Ascending aorta (tissue), 2 donors: ENCODE measurements at regions not wholly inside any gene's neighbourhood (a gene's known extent, or its start where the extent isn't known, plus 50 kb on each side); places are given as distances from the start of the nearest gene placed in this dataset.

Source experiments
- DNase-seq, 2 donors: peaks; one replicate each; pipeline ENCODE4 v3.0.0-alpha.2; 2019; ENCODE audit warnings: low spot score in 2 of 2
- H3K27ac ChIP-seq, 2 donors: fragments of 200-600 bp; sonication (generic); one replicate each; pipeline ENCODE4 v1.5.1; 2016 to 2017; ENCODE audit warnings: mild to moderate bottlenecking in 1 of 2
- H3K27me3 ChIP-seq: fragments of 200-600 bp; sonication (generic); one replicate; pipeline ENCODE4 v1.5.1; 2017
- H3K36me3 ChIP-seq, 2 donors: fragments of 200-600 bp; sonication (generic); one replicate each; pipeline ENCODE4 v1.5.1; 2016
- H3K4me1 ChIP-seq, 2 donors: fragments of 200-600 bp; sonication (generic); one replicate each; pipeline ENCODE4 v1.5.1; 2016 to 2017; ENCODE audit warnings: mild to moderate bottlenecking in 1 of 2
- H3K4me3 ChIP-seq, 2 donors: fragments of 200-600 bp; sonication (generic); one replicate each; pipeline ENCODE4 v1.5.1; 2016 to 2017; ENCODE audit warnings: mild to moderate bottlenecking in 1 of 2
- H3K9me3 ChIP-seq, 2 donors: fragments of 200-600 bp; sonication (generic); one replicate each; pipeline ENCODE4 v1.5.1; 2016
- intact Hi-C: fragments of 100-400 bp; cut with DNase I; formaldehyde crosslinking; loops from one replicate; pipeline ENCODE4 v1.15.1; 2023
- TF ChIP-seq, protein P1 (sequence below), 3 experiments: fragments of 200-600 bp in 2 of 3; fragments of 450-650 bp in 1 of 3; sonication (generic) in 2 of 3; IDR thresholded peaks; one replicate each; pipeline ENCODE4 v1.5.1; 2016 to 2019; ENCODE audit warnings: antibody characterized with exemption in 3 of 3, mild to moderate bottlenecking in 1 of 3, moderate library complexity in 1 of 3

DNA sequence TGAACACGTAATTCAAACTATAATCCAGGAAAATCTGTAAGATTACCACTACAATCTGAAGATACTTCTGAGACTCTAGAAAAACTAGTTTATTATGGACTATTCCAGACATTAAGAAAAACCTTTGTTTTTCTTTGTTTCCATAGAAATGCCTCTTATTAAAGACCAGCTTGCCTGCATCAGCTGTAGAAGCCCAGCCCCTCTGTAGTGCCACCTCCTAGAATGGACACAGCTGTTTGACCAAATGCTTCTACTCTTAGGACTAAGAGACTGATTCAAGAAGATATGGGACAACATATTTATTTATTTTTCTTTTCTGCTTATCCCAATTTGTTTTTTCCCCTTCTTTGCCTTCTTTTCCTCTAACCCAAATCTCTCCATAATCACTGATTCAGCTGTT is 93.8 kb downstream of the CXCL12 start:
- intact Hi-C loops, result no loop called here
- DNase-seq, result no peak
- Histone ChIP-seq H3K27ac (no peak overlapping the region), H3K4me3 (no peak overlapping the region), H3K36me3 (no peaks in the 10 kb centered on the region), H3K27me3 (no peaks in the 10 kb centered on the region), H3K9me3 (no peaks in the 10 kb centered on the region), H3K4me1 (peaks cover 6 to 17% of the 10 kb centered on the region in 2 donors)
- TF ChIP-seq, protein P1, sequence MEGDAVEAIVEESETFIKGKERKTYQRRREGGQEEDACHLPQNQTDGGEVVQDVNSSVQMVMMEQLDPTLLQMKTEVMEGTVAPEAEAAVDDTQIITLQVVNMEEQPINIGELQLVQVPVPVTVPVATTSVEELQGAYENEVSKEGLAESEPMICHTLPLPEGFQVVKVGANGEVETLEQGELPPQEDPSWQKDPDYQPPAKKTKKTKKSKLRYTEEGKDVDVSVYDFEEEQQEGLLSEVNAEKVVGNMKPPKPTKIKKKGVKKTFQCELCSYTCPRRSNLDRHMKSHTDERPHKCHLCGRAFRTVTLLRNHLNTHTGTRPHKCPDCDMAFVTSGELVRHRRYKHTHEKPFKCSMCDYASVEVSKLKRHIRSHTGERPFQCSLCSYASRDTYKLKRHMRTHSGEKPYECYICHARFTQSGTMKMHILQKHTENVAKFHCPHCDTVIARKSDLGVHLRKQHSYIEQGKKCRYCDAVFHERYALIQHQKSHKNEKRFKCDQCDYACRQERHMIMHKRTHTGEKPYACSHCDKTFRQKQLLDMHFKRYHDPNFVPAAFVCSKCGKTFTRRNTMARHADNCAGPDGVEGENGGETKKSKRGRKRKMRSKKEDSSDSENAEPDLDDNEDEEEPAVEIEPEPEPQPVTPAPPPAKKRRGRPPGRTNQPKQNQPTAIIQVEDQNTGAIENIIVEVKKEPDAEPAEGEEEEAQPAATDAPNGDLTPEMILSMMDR (IDR thresholded peaks at IDR 0.05), result no peak

DNA sequence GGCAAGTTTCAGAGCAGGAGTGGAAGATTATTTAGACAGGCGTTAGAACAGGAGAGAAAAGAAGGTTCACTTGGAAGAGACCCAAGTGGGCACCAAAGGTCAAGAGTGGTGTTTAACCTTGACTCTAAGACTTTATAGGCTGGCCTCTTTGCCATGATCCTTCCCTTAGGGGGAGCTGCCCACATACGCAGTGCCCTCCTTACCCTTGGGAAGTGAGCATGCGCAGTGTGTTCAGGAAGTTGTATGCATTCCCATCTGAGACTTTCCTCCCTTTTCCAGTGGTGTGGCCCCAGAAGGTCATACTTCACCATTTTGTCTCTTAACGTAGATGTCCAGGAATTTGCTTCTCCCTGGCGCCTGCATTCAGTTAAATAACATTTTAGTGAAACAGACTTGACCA is 95.8 kb downstream of the CXCL12 start:
- Histone ChIP-seq H3K4me1 (peaks cover 6 to 9% of the 10 kb centered on the region in 2 donors), H3K4me3 (no peak overlapping the region), H3K27me3 (no peaks in the 10 kb centered on the region), H3K36me3 (no peaks in the 10 kb centered on the region), H3K27ac (no peak overlapping the region), H3K9me3 (no peaks in the 10 kb centered on the region)
- TF ChIP-seq, protein P1 (IDR thresholded peaks at IDR 0.05), result no peak
- DNase-seq, result no peak
- intact Hi-C loops, result no loop called here

DNA sequence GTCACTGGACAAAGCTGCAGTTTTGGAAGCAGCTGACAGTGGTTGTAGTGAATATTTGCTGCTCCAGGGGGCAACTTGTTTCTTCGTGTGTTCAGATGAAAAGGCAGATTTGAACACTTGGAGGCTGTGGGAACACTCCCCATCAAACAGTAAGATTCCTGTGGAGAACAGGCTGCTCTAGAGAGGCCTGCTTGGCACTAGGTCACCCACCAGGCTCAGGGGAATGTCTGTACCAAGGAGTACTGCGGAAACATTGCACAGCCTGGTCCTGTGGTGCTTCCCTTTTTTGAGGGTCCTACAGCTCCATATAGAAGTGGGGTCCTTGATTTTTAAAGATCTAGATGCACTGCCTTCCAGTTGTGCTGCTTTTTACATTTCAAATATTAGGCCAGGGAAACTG is 97.5 kb downstream of the CXCL12 start:
- intact Hi-C loops, result no loop called here
- no peaks in the 10 kb centered on the region for H3K27me3 ChIP-seq
- TF ChIP-seq, protein P1 (IDR thresholded peaks at IDR 0.05), result no peak
- H3K27ac ChIP-seq, result no peak overlapping the region
- no peak for DNase-seq
- no peaks in the 10 kb centered on the region for H3K36me3 ChIP-seq
- no peaks in the 10 kb centered on the region for H3K9me3 ChIP-seq
- no peaks in the 10 kb centered on the region for H3K4me1 ChIP-seq
- no peak overlapping the region for H3K4me3 ChIP-seq

DNA sequence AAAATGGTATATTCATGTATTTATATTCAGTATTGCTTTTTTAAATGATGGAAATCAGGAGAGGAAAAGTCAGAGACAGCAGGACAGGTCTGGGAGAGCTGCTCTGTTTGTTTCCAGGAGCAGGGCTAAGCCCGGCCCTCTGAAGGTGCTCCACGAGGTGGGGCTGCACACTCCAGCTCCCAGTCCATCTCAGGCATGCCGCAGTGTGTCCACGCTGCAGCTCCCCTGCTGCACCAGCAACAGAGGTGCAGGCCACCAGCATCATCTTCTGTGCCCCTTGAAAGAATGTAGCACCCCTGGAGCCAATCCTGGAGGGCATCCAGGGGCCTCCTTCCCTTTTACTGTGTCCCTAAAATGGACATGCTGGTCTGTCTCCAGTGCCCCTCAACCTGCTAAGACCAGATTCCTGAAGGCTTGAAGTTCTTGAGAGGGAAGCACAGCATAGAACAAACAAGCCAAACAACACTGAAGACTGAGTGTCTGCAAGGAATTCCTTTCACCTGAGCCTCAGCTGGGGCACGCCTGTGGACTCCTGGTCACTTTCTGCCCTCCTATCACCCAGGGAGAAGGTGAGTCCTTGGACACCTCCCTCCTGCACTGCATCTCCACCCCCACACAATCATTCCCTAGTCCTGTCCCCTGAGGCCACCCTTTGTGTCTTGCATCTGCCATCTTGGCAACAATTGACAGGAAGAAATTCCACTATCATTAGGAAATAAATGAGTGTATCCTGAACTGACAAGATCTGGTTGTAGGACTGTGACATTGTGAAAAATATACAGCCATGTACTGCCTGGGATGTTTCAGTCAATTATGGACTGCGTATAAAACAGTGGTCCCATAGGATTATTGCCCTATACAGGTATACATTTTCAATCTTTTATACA is 100.5 kb downstream of the CXCL12 start:
- Histone ChIP-seq H3K27ac (no peak overlapping the region), H3K4me3 (no peak overlapping the region), H3K9me3 (no peaks in the 10 kb centered on the region), H3K27me3 (no peaks in the 10 kb centered on the region), H3K4me1 (no peaks in the 10 kb centered on the region), H3K36me3 (no peaks in the 10 kb centered on the region)
- intact Hi-C loops, result no loop called here
- DNase-seq, result no peak
- TF ChIP-seq, protein P1 (IDR thresholded peaks at IDR 0.05), result no peak

DNA sequence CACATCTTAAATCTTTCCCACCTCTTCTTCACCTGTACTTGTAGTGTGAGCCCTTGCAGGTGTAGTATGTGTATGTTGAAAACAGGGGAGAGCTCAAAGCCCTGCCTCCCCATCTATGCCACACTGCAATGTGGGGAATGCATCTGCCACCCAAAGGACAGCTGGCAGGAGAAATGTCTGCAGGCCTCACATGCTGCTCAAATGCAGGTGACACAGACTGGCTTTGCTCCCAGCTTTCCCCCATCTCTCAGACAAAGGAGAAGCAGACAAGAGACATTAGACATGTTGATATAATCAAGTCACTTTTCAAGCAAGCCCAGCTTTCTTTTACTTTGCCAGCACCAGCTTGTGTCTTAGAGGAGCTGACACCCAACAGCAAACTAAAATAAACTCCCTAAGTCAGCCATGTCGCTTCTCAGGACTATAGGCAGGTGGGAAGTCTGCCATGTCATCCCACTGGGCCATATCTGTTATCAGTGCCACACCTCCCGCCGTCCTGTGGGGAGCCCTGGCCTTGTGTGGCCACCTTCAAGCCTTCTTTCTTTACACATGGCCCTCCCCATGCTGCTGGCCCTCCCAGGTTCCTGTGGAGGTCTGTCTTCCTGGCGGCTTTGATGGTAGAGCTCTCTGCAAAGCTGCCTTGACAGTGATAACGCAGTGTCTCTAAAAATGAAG is 102.1 kb downstream of the CXCL12 start:
- no peaks in the 10 kb centered on the region for H3K9me3 ChIP-seq
- no peak for DNase-seq
- intact Hi-C loops, result no loop called here
- TF ChIP-seq, protein P1 (IDR thresholded peaks at IDR 0.05), result no peak
- H3K4me1 ChIP-seq, result no peaks in the 10 kb centered on the region
- H3K4me3 ChIP-seq, result no peak overlapping the region
- no peaks in the 10 kb centered on the region for H3K36me3 ChIP-seq
- H3K27me3 ChIP-seq, result no peaks in the 10 kb centered on the region
- no peak overlapping the region for H3K27ac ChIP-seq
